ENCODE measurements at regions not wholly inside any gene's neighbourhood (a gene's known extent, or its start where the extent isn't known, plus 50 kb on each side); places are given as distances from the start of the nearest gene placed in this dataset.

DNA sequence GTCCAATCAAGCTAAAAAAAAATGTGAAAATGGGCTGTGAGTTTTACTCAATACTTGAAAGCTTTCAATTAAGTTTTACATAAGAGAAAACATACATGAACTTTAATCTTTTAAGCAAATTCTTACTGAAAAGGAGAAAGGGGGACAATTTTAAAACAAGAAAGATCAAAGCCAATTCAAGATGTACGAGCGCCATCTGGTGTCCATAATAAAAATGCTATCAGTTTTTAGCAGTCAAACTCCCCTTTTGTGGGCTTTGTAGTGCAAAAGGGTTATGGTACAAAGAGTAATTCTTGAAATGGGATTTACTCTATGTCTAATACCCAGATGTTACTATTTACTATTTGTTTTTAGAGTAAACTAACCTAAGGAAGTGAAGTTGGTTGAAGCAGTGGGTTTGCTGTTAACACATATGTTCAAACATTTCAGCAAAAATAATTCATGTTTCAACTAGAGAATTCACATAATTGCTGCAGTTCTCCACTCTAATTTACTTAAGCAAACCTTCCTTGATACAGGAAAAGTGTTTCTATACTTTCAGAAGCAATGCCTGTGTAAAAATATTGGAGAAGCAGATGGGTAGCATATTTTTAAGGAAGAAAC lies 228.2 kb upstream of the TYRP1 start:
- Histone ChIP-seq H3K27ac (ENCODE audit: insufficient read depth, low read depth, low read length) (no peak overlapping the region), H3K36me3 (ENCODE audit: control insufficient read depth in 2 of 2, extremely low read depth in 1 of 2, insufficient read depth in 2 of 2, low read length in 2 of 2) (no peaks in the 10 kb centered on the region), H3K9ac (replicated peaks; ENCODE audit: extremely low read depth, insufficient read depth, low read length) (no peak overlapping the region), H3K4me1 (ENCODE audit: control insufficient read depth, extremely low read depth, insufficient read depth, low read length) (no peaks in the 10 kb centered on the region), H3K4me2 (ENCODE audit: insufficient read depth, low read length) (no peak overlapping the region), H3K9me1 (replicated peaks; ENCODE audit: control insufficient read depth, extremely low read depth, insufficient read depth, low read length) (no peaks in the 10 kb centered on the region), H4K20me1 (replicated peaks; ENCODE audit: control insufficient read depth, extremely low read depth, insufficient read depth, low read length) (no peaks in the 10 kb centered on the region), H3K27me3 (ENCODE audit: control insufficient read depth in 2 of 2, insufficient read depth in 2 of 2, low read length in 2 of 2) (peaks cover 0 to 3% of the 10 kb centered on the region in 2 experiments), H3K4me3 (replicated peaks in 1 of 3; ENCODE audit: insufficient read depth in 1 of 3, low read depth in 1 of 3, low read length in 3 of 3) (no peak overlapping the region), H2AFZ (ENCODE audit: low read depth, low read length) (no peak overlapping the region), H3K9me3 (replicated peaks; ENCODE audit: control insufficient read depth, insufficient read depth, low read length) (no peaks in the 10 kb centered on the region), H3K79me2 (ENCODE audit: control insufficient read depth, insufficient read depth, low read length) (no peaks in the 10 kb centered on the region)
- intact Hi-C loops (cut with micrococcal nuclease) (loop anchor here (1.0 to 5.0 kb wide), 3 partner anchors 136 to 1610 kb away; no protein-coding TSS in a partner anchor), dilution Hi-C loops (cut with MboI; ENCODE audit: extremely low pct_ligation_motif_present, low sequenced_read_pairs) (no loop called here)
- TF ChIP-seq CTCF (IDR thresholded peaks at IDR 0.05; ENCODE audit: extremely low read depth in 1 of 2, insufficient read depth in 1 of 2, low read depth in 1 of 2, low read length in 2 of 2): peak; percentile 33 to 41
- no peak for TF ChIP-seq FOS (IDR thresholded peaks at IDR 0.05; ENCODE audit: borderline replicate concordance, insufficient read depth, low read length)
- DNase-seq (ENCODE audit: low read depth, low spot score) (peak; percentile 42), FAIRE-seq (peak; percentile 67)
- ChIA-PET CTCF (interaction anchor here (0.7 to 2.1 kb wide), 4 partner anchors 9 to 136 kb away, joined by 3 to 7 read pairs (median 4); no protein-coding TSS in a partner anchor), POLR2A (no interaction called here)
- no TSS peak for BruUV-seq (replicated peaks)

DNA sequence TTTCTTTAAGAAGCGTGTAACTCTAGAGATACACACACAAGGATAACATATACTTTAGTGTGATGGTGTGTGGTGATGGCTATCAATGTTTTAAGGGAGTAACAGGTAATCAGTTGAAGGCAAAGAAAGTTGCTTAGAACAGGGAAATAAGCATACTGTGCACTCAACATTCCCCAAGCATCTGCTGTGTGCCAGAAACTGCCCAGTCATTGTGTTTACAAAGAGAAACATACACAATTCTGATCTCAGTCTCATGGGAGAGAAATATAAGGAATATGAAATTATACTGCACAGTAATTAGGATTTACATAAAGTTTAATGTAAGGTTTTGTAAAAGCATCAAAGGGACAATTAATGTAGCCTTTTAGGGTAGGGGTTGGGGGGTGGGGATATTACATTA lies 224.1 kb upstream of the TYRP1 start:
- Histone ChIP-seq H2AFZ (ENCODE audit: low read depth, low read length) (no peak overlapping the region), H3K79me2 (ENCODE audit: control insufficient read depth, insufficient read depth, low read length) (no peaks in the 10 kb centered on the region), H3K9me1 (replicated peaks; ENCODE audit: control insufficient read depth, extremely low read depth, insufficient read depth, low read length) (no peaks in the 10 kb centered on the region), H3K36me3 (ENCODE audit: control insufficient read depth in 2 of 2, extremely low read depth in 1 of 2, insufficient read depth in 2 of 2, low read length in 2 of 2) (no peaks in the 10 kb centered on the region), H3K4me2 (ENCODE audit: insufficient read depth, low read length) (no peak overlapping the region), H3K9ac (replicated peaks; ENCODE audit: extremely low read depth, insufficient read depth, low read length) (no peak overlapping the region), H3K4me1 (ENCODE audit: control insufficient read depth, extremely low read depth, insufficient read depth, low read length) (no peaks in the 10 kb centered on the region), H3K4me3 (replicated peaks in 1 of 3; ENCODE audit: insufficient read depth in 1 of 3, low read depth in 1 of 3, low read length in 3 of 3) (no peak overlapping the region), H4K20me1 (replicated peaks; ENCODE audit: control insufficient read depth, extremely low read depth, insufficient read depth, low read length) (no peaks in the 10 kb centered on the region), H3K27ac (ENCODE audit: insufficient read depth, low read depth, low read length) (no peak overlapping the region), H3K27me3 (ENCODE audit: control insufficient read depth in 2 of 2, insufficient read depth in 2 of 2, low read length in 2 of 2) (peaks cover 0 to 3% of the 10 kb centered on the region in 2 experiments), H3K9me3 (replicated peaks; ENCODE audit: control insufficient read depth, insufficient read depth, low read length) (no peaks in the 10 kb centered on the region)
- ChIA-PET CTCF (no interaction called here), POLR2A (no interaction called here)
- TF ChIP-seq POLR2A (IDR thresholded peaks at IDR 0.05; ENCODE audit: low read depth, low read length) (no peak), GATA2 (IDR thresholded peaks at IDR 0.05; ENCODE audit: insufficient read depth, insufficient read length, low read depth, low read length) (no peak), CTCF (IDR thresholded peaks at IDR 0.05; ENCODE audit: extremely low read depth in 1 of 2, insufficient read depth in 1 of 2, low read depth in 1 of 2, low read length in 2 of 2) (no peak), MYC (IDR thresholded peaks at IDR 0.05; ENCODE audit: low read depth, low read length) (no peak), POLR2AphosphoS5 (IDR thresholded peaks at IDR 0.05; ENCODE audit: insufficient read depth, low read depth, low read length) (no peak)
- FAIRE-seq: no peak
- intact Hi-C loops (cut with micrococcal nuclease) (loop anchor here (5.0 kb wide), 1 partner anchor 173 kb away; no protein-coding TSS in a partner anchor), dilution Hi-C loops (cut with MboI; ENCODE audit: extremely low pct_ligation_motif_present, low sequenced_read_pairs) (no loop called here)
- DNase-seq (ENCODE audit: low read depth, low spot score): no peak
- no TSS peak for BruUV-seq (replicated peaks)
